NCI-H226 (cell line): ENCODE measurements at regions not wholly inside any gene's neighbourhood (a gene's known extent, or its start where the extent isn't known, plus 50 kb on each side); places are given as distances from the start of the nearest gene placed in this dataset.

Source experiments
- DNase-seq: peaks from one replicate; pipeline ENCODE4 v3.0.0-alpha.2; 2015

- DNase-seq: no peak
Observed at GRCh38 chr1:201589186-201589585, 50.3 kb downstream of the NAV1 start.

DNA sequence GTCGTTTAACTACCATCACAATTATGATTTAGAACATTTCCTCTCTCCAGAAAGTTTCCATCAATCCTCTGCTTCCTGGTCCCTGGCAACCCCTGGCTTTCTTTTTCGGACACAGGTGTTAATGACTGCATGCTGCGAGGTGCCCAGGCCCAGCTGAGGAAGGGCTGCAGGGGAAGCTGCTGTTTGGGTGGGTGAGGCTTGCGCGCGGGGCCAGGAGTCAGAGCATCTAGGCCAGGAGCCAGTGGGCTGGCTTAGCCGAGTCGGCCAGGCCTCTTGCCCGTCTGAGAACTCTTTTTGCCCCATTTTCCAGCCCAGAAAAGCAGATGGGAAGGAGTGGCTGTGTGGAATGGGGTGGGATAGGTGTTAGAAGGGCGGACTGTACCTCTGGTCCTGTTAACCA lies 51.5 kb downstream of the NAV1 start:
- no peak for DNase-seq

GRCh38 chr1:201591348-201591747 lies 52.4 kb downstream of the NAV1 start:
- no peak for DNase-seq

- DNase-seq: no peak
Observed at GRCh38 chr1:201591981-201592380, 53.1 kb downstream of the NAV1 start.

GRCh38 chr1:201593200-201593921 lies 54.4 kb downstream of the NAV1 start:
- DNase-seq: peak; percentile 63

GRCh38 chr1:201594575-201595245 lies 55.8 kb downstream of the NAV1 start:
- DNase-seq: peak; percentile 26

GRCh38 chr1:201595381-201595780 lies 56.5 kb downstream of the NAV1 start:
- DNase-seq: no peak

DNA sequence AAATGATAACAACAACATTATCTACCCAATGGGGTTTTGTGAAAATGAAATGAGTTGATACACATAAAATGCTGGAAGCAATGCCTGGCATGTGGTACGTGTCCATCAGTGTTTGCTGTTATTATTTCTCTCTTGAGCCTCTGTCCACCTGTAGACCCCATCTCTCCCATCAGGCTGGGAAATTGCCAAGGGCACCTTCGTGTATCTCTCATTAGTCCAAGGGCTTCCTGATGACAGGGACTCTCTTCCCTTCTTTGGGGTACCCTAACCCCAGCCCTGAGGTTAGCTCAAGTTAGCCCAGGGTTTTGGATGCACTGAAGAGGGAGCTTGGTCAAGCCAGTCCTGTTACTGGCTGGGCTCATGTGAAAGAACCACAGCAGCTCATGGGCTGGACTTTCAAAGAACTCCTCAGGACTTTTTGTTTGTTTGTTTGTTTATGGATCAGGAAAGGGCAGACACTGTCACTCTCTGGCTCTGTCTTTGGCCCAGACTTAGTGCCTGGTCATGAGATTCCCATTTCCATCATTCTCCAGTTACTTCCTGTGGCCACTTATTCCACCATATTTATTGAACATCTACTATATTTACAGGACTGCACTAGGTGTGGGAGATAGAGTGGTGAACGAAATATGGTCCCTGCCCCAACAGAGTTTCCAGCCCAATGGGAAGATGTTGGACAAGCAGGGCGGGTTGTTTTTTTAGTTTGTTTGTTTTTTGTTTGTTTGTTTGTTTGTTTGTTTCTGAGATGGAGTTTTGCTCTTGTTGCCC lies 57.4 kb downstream of the NAV1 start:
- DNase-seq: no peak

- no peak for DNase-seq
Observed at GRCh38 chr1:201597551-201598230, 58.8 kb downstream of the NAV1 start.

DNA sequence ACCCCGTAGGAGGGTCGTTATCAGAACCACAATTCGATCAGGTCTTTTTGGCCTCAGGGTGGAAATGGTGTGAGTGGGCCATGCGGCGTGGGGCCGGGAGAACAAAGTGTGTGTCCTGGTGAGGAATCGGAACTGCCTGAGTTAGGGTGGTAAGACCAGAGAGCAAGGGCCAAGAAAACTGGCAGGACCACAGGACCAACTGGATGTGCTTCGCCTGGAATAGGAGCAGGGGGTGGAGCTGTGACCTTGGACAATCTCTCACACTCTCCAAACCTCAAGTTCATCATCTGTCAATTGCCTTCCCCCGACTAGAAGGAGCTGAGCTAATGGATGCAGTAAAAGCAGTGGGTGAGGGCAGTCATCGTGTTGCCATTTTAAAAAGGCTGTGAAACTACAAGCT lies 59.5 kb downstream of the NAV1 start:
- no peak for DNase-seq

DNA sequence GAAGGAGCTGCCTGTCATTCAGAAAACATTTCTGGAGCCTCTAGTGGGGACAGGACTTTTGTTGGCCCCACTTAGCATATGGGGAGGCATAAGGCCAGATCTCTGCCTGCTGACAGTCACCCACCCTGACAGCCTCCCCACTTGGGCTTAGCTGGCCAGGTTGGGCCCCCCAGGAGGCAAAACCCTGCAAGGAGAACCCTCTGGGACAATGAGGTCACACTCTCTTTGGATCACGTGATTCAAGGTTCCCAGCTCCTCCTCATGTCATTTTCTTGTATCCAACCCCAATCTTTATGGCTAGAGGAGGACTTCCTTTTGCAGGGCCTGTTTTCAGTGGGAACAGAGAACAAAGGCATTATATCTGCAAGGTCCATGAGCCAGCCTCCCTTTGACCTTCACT lies 60.0 kb downstream of the NAV1 start:
- DNase-seq: no peak

DNA sequence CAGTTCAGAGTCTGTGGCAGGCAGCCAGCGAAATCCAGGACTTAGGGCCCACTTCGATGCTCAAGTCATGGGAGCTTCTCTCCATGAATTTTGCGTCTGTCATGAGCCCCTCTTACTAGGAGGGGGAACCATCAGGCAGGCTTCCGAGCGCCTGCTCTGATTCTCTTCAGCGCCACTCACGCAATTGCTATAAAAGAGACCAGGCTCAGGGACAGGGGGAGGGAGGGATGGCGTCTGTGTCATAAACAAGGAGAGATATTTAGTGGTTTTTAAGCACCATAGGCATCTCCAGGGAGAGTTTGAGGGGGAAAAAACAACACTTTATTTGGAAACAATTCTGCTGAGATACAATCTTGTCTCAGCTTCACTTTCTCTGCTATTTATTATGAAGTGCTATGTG lies 60.6 kb downstream of the NAV1 start:
- no peak for DNase-seq

DNA sequence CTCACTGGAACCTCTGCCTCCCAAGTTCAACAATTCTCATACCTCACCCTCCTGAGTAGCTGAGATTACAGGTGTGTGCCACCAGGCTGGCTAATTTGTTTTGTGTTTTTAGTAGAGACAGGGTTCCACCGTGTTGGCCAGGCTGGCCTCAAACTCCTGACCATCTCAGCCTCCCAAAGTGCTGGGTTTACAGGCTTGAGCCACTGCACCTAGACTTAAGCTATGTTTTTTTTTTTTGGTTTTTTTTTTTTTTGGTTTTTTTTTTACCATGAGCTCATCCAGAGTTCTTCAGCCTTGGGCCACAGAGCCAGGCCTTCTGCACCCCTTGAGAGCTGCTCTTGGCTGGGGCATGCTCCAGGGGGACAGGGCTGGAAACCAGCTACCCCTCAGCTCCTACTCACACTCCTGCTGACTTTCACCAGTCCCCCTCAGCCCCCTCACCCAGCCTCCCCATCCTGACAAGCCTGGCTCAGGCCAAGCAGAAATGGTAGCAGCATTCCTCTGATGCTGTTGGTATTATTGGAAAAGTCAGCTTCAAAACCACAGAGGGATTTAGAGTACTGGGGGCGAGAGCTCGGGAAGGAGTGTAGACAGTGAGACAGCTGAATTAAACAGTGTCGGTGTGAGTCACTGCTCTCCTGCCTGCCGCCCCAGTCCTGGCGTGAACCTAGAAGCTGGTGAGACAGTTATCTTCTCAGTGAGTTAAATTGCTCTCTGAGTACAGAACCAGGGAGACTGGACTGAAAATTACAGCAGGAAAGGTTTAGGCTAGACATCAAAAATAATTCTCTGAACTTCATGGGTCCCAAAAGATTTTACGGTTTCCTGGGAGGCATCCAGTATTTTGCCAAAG lies 63.7 kb downstream of the NAV1 start:
- DNase-seq: peak; percentile 63

DNA sequence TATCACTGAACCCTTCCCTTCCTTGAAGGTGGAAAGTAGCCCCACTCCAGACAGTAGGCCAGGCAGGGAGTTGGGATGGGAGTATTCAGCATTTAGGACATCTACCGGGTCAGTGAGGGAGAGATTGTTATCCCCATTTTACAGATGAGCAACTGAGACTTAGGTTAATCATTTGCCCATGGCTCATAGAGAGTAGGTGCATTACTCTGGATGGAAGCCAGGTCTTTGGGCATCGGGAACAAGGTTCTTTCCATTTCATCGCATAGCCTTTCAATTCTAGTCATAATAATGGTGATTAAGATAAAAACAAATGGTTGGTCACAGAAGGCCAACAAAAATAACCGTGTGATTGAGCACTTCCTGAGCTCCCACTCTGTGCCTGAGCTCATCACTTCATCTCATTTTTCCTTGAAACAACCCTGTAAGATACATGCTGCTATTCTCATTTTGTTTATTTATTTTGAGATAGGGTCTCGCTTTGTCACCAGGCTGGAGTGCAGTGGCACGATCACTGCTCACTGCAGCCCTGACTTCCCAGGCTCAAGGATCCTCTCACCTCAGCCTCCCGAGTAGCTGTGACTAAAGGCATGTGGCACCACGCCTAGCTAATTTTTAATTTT lies 64.8 kb downstream of the NAV1 start:
- DNase-seq: no peak

DNA sequence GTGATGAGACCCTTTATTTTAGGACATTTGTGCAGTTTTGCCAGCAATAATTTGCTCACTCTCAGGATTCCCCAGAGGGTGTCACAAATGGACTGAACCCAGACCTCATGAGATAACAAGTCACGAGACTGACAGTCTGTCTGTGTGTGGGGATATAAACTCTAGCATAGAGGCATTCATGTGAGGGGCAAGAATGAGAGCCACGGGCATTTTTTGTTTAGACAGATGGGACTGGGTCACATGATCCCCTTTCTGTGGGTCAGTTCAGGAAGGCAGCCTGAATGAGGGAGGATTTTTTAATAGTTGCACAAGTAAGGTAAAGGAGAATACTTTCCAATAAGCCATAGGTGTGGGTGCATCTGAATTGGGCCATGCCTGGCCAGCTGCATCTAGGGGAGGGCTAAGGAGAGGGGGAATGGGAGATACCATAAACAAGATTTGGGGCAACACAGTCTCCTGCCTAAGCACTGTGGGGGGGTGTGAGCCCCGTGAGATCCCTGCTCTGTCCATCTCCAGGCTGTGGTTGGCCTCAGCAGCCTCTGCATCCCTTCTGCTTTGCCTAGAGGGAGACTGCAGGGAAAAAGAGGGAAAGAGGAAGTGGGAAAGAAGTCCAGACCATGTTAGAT lies 66.6 kb downstream of the NAV1 start:
- DNase-seq: no peak

GRCh38 chr1:201606096-201606495 lies 67.2 kb downstream of the NAV1 start:
- no peak for DNase-seq

GRCh38 chr1:201606623-201607022 lies 67.7 kb downstream of the NAV1 start:
- DNase-seq: no peak

DNA sequence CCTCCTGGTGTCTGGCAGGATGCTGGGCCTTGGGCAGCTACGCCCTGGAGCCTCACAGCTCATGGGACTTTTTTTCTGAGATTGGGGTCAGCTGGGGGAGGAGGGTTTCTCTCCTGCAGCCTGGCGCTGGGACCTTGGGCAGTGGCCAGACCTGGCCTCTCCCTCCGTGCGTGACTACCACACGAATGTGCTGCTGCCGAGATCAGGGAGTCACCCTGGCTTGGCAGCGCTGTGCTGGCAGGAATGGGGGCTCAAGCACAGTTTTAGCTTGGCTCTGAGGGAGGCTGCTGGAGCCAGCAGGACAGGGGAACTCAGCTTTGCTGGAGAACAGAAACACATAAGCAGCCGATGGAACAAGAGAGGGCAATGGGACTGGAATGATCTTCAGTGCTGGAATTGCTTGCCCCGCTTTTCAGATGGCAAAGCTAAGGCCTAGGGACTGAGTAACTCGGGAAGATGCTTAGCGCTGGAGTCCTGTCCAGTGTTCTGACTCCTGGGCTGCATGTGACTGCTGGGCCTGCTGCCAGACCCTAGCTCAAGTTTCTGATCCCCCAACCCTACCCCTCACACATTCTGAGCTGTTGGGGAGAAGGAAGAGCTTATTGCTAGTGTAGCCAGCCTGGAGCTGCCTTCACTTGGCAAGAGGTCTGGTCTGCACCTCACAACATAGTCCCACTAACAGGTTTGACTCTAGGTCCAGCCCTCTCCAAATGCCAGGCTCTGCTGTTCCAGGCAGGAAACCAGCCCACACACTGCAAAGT lies 69.9 kb downstream of the NAV1 start:
- DNase-seq: no peak

DNA sequence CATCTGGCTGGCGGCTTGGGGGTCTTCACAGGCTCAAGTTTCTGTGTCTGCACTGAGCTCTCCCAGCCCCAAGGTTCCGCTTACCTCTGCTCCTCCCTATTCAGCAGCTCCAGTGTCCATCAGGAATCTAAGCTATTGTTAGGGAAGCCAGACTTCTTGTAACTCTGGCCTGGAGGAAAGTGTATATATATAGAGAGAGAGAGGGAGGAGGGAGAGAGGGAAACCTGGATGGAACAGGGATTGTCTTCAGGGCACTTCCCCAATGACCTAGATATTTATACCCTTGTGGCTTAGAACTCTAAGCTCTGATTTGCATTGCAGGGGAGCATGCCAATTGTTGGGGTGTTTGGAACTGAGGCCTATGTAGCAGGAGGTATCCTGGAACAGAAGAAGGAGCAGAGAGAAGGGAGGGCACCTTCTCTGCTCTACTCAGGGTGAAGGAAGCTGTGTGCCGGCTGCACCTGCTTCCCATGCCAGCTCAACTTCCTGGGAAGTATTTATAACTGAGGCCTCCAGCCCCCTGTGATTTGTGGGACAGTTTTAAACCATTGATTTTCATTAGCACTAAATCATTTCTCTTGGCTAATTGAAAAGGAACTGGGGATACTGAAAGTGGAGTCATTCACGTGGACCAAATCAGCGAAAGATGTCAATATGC lies 70.9 kb downstream of the NAV1 start:
- no peak for DNase-seq

DNA sequence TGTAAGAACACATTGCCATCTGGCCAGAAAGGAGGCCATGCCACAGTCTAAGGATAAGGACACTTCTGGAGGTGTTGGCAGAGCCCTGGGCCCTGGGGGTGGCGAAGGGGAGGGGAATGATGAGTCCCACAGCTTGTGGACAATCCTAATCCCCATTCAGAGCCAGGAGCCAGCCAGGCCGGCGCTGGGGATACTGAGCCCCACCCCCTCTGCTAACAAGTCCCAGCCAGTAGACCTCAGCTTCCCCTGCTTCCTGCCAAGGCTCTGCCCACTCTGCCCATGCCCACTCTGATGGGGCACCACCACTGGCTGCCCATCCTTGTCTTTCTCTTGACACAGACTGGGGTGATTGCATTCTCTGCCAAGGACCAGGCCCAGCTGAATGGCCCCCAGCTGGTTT lies 71.9 kb downstream of the NAV1 start:
- no peak for DNase-seq
